Mammary epithelial cell (primary cell): ENCODE measurements at regions not wholly inside any gene's neighbourhood (a gene's known extent, or its start where the extent isn't known, plus 50 kb on each side); places are given as distances from the start of the nearest gene placed in this dataset.

ENCODE experiments used
- CTCF ChIP-seq, 2 donors: IDR thresholded peaks in 1 of 2; conservative IDR thresholded peaks in 1 of 2; 2 replicates each; pipeline ENCODE4 v1.5.1; 2011 to 2012; ENCODE audit warnings: inconsistent platforms in 2 of 2, low read length in 2 of 2, mild to moderate bottlenecking in 2 of 2, control low read depth in 1 of 2, low read depth in 1 of 2; ENCODE audit not compliant: insufficient read depth in 1 of 2; ENCODE audit errors: extremely low read depth in 1 of 2
- EZH2 ChIP-seq: IDR thresholded peaks from 2 replicates; pipeline ENCODE4 v1.6.1; 2012; ENCODE audit warnings: low read length, inconsistent platforms, borderline replicate concordance

GRCh38 chr13:61654481-61654880 is 238.8 kb upstream of the PCDH20 start:
- no peak for TF ChIP-seq CTCF (conservative IDR thresholded peaks at IDR 0.05 in 1 of 2, IDR thresholded peaks at IDR 0.05 in 1 of 2; ENCODE audit: extremely low read depth in 1 of 2, insufficient read depth in 1 of 2, low read depth in 1 of 2, low read length in 2 of 2)
- no peak for TF ChIP-seq EZH2
